NCI-H510A treated with DMSO at 0.1 percent for 48 hours (cell line): ENCODE measurements at regions not wholly inside any gene's neighbourhood (a gene's known extent, or its start where the extent isn't known, plus 50 kb on each side); places are given as distances from the start of the nearest gene placed in this dataset.

Experiments
- DNase-seq: peaks from one replicate; lab custom pipeline; 2025; lab: John Stamatoyannopoulos, UW

DNA sequence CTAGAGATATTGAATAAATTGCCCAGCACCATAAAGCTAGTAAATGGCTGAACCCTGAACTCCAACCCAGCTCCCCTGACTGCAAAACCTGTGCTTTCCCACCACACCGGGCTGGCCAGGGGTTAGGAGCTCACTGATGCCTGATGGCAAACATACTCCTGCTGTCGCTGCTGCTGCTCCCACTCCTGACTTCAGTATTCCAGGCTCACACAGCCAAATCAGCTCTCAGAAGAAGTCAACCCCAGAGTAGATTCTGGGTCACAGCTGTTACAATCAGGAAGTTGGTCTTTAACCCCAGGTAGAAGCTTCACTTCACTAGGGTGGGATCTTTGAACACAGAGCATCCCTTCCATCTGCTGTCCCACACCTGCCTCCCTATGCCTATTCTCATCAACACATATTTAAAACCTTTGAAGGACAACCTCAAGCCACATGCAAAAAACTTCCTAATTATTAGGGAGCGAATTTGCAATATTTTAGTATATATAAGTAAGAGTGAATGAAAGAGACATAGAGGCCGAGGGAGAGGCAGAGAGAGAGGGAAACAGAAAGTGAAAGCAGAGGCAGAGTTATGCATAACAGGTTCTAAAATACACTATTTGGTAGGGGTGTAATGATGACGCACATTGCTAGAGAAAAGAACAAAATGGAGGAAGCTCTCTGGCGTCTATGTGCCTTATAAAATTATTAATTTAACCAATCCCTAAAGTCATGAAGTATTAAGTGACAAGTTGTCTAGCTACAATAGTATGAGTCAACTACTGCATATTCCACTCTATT is 99.4 kb upstream of the SERP2 start:
- DNase-seq: no peak

DNA sequence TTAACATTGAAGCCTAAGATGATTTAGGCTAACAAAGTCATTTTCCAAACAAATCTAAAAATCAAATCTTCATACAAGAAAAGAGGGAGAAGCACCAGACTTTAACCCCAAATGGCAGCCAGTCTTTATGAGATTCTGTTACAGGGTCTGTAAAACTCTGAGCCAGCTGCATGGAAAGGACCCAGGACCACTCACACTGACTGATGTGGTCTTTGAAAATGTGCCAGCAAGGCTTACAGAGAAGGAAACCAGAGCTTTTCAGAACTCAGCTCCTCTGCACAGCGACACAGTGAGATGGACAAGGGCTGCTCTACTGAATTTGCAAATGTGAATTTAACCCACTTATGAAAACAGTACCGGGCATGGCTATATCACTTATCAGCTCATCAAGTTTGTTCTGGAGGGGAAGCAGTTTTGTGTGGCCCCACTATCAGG is 98.8 kb upstream of the SERP2 start:
- no peak for DNase-seq

DNA sequence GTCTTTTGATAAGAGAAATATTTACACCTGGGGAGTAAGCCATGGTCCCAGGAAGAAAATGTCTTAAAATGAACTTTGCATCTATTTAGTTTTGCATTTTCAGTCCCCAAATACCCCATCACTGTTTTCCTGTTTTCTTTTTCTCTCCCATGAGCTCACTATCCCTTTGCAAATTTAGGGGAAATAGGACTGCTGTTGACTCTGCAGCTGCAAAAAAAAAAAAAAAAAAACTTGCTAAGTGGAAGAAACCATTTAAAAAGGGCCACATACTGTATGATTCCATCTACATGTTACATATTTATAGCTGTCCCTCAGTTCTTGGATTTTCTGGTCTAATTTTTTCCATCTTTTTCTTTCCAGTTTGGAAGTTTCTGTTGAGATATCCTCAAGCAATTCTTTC is 98.2 kb upstream of the SERP2 start:
- DNase-seq: no peak

DNA sequence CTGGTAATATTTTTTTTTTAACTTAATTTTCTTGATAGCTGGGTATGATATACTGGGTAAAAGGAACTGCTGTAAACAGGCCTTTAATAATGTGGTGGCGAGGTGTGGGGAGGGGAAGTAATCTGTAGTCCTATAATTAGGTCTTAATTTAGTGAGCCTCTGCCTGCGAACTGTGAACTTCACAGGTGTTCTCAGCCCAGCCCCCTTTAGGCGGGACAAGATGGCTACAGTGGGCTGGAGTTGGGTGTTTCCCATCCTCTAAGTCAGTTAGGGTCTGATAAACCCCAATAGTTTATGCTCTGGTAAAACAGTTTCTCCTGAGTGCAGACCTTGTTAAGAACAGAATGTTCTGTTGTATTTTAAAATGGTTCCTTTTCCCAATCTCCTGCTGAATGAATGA is 97.6 kb upstream of the SERP2 start:
- DNase-seq: no peak

DNA sequence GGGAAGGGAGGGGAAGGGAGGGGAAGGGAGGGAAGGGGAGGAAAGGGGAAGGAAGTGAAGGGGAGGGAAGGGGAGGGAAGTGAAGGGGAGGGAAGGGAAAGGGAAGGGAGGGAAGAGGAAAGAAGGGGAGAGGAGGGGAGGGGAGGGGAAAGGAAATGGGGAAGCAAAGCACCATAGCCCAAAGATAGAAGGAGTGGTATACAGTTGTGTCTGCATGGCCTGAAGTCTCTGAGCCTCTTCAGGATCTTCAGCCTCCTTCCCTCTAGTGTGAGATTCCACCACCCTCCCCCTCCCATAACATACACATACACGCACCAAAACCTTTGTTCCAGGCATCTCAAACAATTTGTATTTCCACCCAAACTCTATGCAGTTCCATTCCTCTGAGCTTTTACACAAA is 96.2 kb upstream of the SERP2 start:
- DNase-seq: no peak

DNA sequence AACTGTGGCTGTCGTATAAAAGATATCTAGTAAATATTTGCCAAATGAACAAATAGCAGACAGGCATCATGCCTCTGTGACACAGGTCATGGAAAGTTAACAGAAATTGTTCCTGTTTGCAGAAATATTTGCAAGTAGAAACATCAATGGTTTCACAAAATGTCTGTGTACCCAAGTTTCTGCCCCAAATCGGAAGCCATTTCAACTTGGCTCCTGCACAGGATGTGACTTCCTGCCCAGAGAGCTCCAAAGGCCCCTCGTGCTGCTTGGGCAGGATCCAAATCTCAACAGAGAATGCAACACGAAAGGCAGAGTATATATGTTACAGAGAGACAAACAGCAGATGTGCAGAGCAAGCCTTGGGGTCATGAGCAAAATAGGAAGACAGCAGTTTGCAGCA is 95.5 kb upstream of the SERP2 start:
- DNase-seq: no peak

DNA sequence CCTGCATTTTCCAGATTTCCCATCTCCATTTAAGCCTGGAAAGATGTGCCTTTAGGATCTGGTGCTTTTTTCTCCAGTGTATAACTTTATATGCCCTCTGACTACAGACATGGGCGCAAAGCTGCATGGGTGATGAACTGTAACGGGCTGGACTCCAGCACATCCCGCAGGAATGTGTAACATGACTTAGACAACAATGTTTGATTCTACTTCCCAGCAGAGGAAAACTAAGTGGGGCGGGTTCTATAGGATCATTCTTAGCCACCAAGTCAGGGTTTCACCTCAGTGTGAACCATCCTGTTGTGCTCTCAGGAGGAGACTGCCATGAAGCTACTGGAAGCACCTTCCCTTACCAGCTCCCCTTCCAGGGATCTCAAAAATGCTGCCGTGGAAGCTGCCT is 93.2 kb upstream of the SERP2 start:
- DNase-seq: no peak

DNA sequence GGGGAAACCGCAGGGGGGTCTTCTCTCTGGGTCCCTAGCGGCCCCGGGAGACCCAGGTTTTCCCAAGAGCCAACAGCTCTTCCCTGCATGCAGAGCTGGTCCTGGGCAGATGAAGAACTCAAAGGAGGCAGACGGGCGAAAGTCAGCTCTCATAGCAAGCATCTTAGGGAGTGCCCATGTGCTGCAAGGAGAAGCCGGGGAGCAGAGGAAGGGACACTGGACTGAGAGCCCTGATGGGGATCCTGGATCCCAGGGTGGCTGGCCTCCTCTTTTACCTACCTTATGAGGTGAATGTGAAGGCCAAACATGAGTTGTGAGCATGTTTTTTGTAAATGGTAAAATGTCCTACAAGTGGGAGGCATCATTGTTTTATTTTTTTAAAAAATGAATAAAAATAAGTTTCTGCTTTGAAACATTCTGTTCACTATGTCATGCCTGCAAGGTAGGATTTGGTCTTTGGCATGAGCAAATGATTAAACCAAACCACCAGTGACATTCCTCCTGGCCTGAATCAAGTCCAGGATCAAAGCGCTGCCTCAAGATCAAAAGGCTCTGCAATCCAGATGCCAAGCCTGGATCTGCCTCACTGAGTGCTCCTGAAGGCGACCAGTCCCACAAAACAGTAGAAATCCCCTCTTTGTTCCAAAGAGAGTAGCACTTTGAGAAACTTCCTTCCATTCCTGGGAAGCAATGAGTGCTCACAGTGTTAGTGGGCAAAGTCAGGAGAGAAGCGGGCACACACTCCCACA is 92.2 kb upstream of the SERP2 start:
- no peak for DNase-seq

DNA sequence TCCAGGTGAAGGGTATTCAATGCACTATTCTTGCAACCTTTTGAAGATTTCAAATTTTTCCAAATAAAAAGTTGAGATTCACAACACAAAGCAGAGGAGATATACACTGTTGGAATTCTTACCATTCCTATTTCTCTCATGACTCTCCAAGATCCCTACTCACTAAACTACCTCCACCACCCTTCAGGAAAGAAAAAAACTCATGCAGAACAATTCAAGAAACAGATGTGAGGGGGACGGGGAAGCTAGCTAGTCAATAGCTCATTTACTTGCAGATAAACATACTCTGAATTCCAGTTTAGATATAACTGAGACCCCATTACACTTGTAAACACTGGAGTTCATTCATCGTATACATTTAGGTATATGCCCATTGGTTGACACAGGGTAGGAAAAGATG is 90.0 kb upstream of the SERP2 start:
- no peak for DNase-seq

DNA sequence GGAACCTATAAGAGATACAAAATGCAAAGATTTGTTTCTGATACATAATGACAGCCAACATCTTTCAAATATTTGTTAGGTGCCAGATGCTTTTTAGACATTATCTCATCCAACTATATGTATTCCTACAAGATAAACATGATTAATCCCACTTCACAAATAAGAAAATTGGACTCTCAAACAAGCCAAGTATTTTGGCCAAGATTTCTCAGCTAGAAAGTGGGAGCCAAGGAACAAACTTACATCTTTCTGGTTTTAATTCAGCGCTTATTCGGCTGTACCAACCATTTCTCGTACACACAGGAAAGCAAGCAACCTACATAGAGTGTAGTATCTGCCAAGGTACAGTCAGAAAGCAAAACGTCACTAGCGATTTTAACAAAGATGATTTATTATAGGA is 85.7 kb upstream of the SERP2 start:
- no peak for DNase-seq

DNA sequence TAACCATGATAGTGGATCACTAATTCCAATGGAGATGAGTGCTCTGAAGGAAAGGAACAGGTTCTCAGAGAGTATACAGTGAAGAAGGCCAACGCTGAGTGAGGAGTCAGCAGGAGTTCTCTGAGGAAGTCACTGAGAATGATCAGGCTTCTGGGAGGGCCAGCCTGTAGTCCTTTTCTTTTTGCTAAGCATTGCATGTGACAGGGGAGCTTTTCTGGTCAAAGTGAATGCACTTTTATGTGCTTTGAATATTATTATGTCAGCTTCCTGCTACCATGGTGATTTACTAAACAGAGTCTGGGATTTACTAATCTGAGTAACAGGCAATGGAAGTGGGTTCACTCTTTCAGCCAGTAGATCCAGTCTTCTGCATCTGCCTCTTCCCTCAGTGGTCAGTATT is 81.1 kb upstream of the SERP2 start:
- no peak for DNase-seq

DNA sequence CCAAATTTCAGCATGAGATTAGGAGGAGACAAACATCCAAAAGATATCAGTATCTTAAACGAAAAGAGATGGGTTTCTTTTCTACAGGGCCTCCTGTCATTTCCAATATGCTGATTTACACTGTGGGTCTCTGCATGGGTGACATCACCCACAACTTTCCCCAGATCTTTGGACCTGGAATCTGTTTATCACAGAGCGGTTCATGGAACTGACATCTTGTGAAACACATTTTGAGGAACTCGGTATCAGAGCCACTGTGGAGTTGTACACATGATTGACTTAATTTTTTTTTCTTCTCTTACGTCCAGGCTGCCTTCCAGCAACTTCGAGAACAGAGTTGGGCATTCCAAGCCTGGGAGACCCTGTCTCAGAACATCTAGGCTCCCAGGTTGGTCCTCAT is 80.2 kb upstream of the SERP2 start:
- no peak for DNase-seq

DNA sequence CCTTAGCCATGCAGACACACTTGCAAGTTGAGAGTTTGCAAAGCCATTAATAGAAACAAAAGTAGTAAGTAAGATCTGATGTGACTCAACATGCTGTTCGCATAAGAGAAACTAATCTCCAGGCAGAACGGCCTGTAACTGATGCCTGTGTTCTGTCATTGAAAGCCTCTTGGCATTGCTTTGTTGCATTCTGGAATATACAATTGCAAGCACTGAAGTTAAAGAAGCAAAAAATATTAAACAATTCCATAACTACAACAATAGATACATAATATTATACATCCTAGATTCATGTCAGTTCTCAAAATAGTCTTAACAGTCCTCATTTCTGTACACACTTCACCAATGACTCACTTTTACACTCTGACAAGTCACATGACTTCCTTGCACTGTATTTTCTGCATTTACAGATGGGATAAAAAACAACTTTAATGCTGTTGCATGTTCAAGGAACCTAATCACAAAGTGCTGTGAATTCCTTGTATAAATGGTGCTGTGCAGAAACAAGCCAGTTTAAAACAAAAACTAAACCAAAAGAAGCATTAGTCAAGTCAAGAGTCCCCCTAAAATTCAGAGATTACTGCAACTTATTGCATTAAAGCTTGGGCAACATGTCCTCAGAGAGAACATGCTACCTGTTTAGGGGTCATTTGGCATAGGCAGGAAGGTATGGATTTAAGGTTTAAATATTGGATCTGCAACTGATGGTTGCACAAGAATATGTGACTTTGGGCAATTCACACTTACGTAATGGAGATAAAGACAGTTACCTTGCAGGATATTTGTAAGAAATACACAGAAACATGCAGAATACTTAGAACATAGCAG is 79.5 kb upstream of the SERP2 start:
- no peak for DNase-seq

DNA sequence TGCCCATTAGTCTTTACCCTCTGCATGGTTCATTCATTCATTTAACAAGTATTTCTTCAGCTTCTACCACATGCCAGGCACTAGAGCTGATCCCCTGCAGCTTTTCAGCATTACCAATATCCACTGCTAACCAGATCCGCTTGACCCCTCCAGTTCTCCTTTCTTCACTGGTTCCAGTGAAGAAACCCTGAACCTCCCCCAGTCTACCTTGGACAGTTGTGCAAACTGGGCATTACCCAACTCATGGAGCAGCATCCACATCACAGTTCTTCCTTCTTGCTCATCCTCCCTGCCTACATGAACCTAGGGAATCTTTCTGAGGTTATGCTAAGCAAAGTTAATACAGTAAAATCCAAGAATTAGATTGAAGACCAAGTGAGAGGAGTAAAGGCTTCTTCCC is 78.7 kb upstream of the SERP2 start:
- DNase-seq: no peak

DNA sequence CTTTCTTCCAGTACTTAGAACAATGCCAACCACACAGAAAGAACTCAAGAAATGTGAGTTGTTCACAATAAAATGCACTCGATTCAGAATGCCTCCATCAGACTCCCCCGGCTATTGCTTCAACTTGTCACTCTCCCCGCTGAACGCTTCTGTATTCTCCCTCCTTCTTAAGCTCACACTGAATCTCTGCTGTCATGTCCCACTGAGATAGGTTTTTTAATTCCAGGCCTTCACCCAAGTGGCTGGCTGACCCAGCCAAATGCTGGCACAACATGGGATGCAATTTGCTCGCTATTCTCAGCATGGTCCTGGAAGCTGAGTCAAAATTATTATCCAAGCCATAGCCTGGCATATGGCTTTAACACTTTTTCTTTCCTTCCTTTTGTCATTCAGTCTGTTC is 76.8 kb upstream of the SERP2 start:
- DNase-seq: no peak

DNA sequence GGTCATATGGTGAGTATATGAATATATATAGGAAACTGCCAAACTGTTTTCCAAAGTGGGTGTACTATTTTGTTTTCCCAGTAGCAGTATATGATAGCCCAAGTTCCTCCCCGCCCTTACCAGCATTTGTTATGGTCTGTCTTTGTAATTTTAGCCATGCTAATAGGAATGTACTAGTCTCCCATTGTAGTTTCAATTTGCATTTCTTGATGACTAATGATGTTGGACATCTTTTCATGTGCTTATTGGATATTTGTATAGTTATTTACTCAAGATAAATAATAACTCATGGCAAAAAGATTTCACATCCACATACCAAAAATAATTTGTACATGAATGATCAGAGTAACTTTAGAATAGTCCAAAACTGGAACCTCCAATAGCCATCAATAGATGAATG is 75.3 kb upstream of the SERP2 start:
- no peak for DNase-seq

DNA sequence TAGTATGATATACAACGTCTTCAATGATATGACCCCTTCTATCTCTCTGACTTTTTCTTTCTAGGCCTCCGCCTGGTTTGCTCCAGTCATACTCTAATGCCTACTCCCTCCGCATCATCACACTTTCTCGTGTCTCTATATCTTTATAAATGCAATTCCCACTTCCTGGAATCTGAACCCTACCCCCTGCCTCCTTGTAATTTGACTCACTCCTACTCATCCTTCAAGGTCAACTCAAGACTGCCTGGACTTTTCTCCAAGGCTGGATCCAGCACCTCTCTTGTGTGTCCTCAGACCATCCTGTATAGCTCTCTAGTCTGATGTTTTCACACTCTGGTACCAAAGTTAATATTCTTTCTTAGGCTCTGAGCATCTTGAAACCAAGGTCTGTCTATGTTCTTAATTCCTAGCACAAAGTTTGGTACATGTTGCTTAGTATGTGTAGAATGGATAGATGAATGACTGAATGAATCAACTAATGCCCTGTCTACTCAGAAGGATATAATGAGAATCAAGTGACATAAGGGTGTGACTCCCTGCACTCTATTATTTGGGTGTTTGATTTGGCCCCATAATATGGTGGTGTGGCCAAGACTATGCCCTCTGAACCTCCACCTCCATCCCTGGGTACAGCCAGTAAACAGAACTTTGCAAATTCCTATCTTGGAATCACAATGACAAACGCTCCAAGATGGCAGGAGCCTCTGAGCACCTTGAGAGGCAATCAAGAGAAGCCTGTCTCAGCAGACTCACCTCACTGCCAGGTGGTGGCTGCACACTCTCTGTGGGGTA is 74.3 kb upstream of the SERP2 start:
- DNase-seq: no peak

DNA sequence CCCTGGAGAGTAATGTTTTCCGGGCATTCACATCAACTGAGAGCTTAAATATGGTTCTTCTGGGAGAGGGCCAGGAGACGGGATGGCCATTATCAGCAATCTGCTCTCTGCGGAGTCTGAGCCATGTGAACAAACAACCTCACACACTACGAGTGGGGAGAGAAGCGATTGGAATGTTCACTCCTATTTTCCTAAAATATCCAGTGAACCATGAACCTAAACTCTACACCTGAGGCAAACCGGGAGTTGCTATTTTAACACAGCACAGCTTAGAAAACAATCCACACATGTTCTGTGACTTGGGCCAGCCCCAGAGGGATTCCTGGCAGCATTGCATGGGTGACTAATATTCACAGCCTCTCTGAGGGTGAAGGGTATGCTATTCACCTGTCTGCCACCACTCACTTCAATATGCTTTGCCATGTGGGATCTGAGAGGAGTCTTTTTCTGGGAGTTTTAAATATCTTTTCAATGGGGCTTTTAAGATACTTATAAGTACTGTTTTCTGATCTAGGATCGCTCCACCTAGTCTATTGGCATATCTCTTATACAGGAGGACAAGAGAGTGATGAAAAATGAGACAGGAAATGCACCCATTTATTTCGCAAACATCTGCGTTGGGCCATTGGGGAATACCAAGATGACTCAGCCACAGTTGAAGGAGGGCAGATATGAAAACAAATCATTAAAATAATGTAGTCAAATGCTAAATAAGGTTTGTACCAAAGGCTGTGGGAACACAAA is 72.6 kb upstream of the SERP2 start:
- DNase-seq: no peak

DNA sequence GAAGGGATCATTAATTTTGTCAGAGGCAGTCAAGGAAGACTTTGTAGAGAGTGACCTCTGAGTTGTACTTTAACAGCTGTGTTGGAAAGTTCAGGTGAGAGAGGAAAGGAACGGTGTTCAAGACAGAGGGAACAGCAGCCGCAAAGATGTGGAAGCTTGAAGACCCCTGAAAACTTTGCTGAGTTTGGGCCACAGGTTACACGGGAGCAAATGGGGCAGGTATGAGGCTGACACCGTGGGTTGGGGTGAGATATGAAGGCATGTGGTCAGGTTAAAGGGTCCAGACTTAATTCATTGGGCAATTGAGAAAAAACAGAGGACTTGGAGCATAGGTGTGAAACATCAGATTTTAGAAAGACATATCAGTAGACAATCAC is 72.0 kb upstream of the SERP2 start:
- DNase-seq: no peak

DNA sequence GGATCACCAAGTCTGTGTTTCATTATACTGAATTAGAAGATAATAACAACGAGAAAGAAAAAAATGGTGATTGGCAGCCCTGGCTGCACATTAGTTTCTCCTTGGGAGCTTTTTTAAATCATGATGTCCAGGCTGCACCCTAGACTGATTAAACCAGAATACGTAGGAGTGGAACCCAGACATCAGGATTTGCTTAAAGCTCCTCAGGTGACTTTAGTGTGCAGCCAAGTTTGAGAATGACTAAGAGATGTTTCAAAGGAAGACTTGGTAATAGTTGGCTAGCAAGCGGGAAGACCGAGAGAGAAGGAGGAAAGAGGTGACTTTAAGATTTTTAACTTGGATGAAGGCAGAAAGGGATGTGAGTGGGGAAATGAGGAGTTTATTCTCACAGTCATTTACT is 71.4 kb upstream of the SERP2 start:
- DNase-seq: no peak

DNA sequence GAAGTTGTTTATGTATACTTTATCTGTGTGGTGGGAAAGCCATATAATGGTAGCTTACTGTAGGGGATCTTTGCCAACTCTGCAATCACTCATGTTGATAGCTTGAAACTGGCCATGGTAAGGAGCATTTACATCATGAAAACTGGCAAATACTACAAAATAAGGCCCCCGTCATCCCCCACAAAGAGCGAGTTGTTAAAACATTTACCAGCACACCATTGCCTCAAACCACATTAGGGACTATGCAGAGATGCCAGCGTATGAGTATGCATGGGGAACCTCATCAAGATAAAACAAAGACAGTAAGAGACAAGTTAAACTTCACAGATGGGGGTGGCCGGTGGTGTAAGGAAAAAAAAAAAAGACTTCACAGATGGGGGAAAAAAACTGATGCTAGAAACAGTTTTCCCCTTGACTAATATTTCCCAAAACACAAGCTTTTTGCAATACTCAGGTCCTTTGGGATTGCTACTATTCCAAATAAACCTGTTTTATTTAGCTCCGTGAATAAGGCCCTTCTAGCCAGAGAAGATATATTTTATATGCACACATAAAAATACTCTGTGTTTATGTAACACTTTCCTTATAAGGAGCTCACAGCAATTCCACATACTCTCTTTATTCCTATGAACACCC is 70.6 kb upstream of the SERP2 start:
- DNase-seq: no peak
